H7 (cell line): ENCODE measurements at regions not wholly inside any gene's neighbourhood (a gene's known extent, or its start where the extent isn't known, plus 50 kb on each side); places are given as distances from the start of the nearest gene placed in this dataset.
"Not testable (repeated sequence)": the region's sequence is repeated elsewhere in the genome, so short reads cannot be mapped to it uniquely, and the experiment has no call there.

ENCODE experiments used
- DNase-seq: peaks from one replicate; pipeline ENCODE4 v3.0.0; 2012
- H3K27me3 ChIP-seq: 2 replicates; pipeline ENCODE4 v1.6.0; 2011; ENCODE audit warnings: mild to moderate bottlenecking, low read length; ENCODE audit not compliant: control insufficient read depth, insufficient read depth
- H3K36me3 ChIP-seq: replicated peaks from 2 replicates; pipeline ENCODE4 v1.5.1; 2011; ENCODE audit warnings: low read length; ENCODE audit not compliant: control insufficient read depth, insufficient read depth
- H3K4me3 ChIP-seq: 2 replicates; pipeline ENCODE4 v1.5.1; 2011; ENCODE audit warnings: low read depth, mild to moderate bottlenecking, control low read depth, low read length, moderate library complexity; ENCODE audit not compliant: insufficient read depth

DNA sequence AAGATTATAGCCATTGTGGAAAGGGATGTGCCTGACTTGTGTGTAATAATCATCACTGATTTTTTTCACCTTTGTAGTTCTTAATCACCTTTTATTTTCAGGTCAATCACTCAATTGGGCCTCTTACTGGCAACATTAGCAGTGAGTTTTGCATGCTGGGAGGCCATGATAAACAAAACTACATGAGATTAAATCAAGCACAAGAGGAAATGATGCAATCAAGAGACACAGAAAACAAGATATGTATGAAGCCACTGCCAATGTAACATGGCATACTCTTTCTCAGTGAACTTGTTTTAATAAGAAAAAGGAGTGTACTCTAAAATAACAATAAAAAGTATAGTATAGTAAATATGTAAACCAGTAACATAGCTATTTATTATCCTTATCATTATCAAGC, 69.9 kb upstream of the FSIP2 start:
- no peaks in the 10 kb centered on the region for H3K36me3 ChIP-seq
- H3K4me3 ChIP-seq: no peak overlapping the region
- no peaks in the 10 kb centered on the region for H3K27me3 ChIP-seq
- DNase-seq: no peak

DNA sequence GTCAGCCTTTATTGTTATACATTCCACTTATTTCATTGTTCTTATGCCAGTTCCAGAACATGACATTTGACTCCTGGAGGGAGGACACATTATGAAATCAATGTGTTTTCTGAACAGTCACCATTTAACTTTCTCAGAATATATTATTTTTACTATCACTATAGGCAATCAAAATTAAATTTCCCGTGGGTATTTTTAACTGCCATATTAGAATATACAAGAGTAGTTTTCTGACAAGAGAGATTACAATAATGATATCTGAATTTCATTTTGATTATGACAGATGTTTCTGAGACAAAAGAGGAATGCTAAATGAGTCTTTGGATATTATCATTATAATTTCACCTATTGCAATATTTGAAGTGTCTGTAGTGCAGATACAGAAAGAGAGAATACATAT, 64.4 kb upstream of the FSIP2 start:
- no peak for DNase-seq
- Histone ChIP-seq H3K36me3 (no peaks in the 10 kb centered on the region), H3K27me3 (no peaks in the 10 kb centered on the region), H3K4me3 (no peak overlapping the region)

DNA sequence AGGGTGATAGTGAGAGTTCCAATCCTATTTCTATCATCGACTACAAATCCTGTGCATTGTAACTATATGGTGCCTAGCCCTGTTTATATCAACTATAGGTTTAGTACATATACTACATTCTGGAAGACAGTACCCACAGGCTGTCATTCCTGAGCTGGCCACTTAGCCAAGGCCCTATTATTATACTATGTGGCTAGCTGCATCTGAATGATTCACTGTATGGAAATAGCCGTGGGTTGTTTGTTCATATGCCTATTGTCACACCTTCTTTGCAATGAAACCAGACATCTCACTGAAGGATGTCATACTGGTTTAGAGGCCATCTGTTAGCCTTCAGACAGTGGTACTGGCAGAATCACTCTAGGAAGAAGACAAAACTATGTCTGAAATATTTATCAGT, 62.3 kb upstream of the FSIP2 start:
- Histone ChIP-seq H3K4me3 (no peak overlapping the region), H3K36me3 (no peaks in the 10 kb centered on the region), H3K27me3 (no peaks in the 10 kb centered on the region)
- DNase-seq: no peak

DNA sequence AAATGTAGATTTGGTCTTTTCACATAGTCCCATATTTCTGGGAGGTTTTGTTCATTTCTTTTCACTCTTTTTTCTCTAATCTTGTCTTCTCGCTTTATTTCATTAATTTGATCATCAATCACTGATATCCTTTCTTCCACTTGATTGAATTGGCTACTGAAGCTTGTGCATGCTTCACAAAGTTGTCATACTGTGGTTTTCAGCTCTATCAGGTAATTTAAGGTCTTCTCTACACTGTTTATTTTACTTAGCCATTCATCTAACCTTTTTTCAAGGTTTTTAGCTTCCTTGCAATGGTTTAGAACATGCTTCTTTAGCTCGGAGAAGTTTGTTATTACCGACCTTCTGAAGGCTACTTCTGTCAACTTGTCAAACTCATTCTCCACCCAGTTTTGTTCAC, 51.6 kb upstream of the FSIP2 start:
- DNase-seq, H3K27me3 ChIP-seq, H3K36me3 ChIP-seq, H3K4me3 ChIP-seq: not testable (repeated sequence)

DNA sequence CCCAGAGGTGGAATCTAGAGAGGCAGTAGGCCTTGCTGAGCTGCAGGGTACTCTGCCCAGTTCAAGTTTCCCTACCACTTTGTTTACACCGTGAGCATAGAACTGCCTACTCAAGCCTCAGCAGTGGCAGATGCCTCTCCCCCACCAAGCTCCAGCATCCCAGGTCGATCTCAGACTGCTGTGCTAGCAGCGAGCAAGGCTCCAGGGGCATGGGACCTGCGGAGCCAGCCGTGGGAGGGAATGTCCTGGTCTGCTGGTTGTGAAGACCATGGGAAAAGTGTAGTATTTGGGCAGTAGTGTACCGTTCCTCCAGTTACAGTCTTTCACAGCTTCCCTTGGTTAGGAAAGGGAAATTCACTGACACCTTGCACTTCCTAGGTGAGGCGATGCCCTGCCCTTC, 50.6 kb upstream of the FSIP2 start:
- no peaks in the 10 kb centered on the region for H3K36me3 ChIP-seq
- no peaks in the 10 kb centered on the region for H3K27me3 ChIP-seq
- DNase-seq: no peak
- H3K4me3 ChIP-seq: no peak overlapping the region
